ENCODE measurements at regions not wholly inside any gene's neighbourhood (a gene's known extent, or its start where the extent isn't known, plus 50 kb on each side); places are given as distances from the start of the nearest gene placed in this dataset.
A peak's percentile ranks its signal among the peaks of the same experiment; 100 is the strongest.
"Not testable (repeated sequence)": the region's sequence is repeated elsewhere in the genome, so short reads cannot be mapped to it uniquely, and the experiment has no call there.

- ATAC-seq (ENCODE audit: poor library complexity) (peak; percentile 56), DNase-seq (no peak)
- intact Hi-C loops (cut with DNase I): no loop called here
These were observed 142.8 kb upstream of the PLSCR5 start for GRCh38 chr3:146747928-146748327.

- DNase-seq: no peak
- intact Hi-C loops (cut with DNase I): no loop called here
- ATAC-seq (ENCODE audit: poor library complexity): no peak
These were observed 141.9 kb upstream of the PLSCR5 start for GRCh38 chr3:146747051-146747450.

- ATAC-seq (ENCODE audit: poor library complexity): no peak
- intact Hi-C loops (cut with DNase I): no loop called here
- DNase-seq: no peak
These were observed 141.0 kb upstream of the PLSCR5 start for GRCh38 chr3:146746190-146746589.

GRCh38 chr3:146739203-146739671 lies 134.1 kb upstream of the PLSCR5 start:
- DNase-seq: peak; percentile 17
- intact Hi-C loops (cut with DNase I): no loop called here
- ATAC-seq (ENCODE audit: poor library complexity): no peak

GRCh38 chr3:146732325-146732724 lies 127.2 kb upstream of the PLSCR5 start:
- DNase-seq: no peak
- intact Hi-C loops (cut with DNase I): no loop called here
- ATAC-seq (ENCODE audit: poor library complexity): no peak

- intact Hi-C loops (cut with DNase I): no loop called here
- no peak for ATAC-seq (ENCODE audit: poor library complexity)
- no peak for DNase-seq
These were observed 110.0 kb upstream of the PLSCR5 start for GRCh38 chr3:146715170-146715569.

- ATAC-seq (ENCODE audit: poor library complexity): no peak
- intact Hi-C loops (cut with DNase I): no loop called here
- no peak for DNase-seq
These were observed 107.7 kb upstream of the PLSCR5 start for GRCh38 chr3:146712806-146713205.

- intact Hi-C loops (cut with DNase I): no loop called here
- ATAC-seq (ENCODE audit: poor library complexity): no peak
- no peak for DNase-seq
These were observed 104.8 kb upstream of the PLSCR5 start for GRCh38 chr3:146709969-146710368.

- ATAC-seq (ENCODE audit: poor library complexity) (no peak), DNase-seq (no peak)
- intact Hi-C loops (cut with DNase I): no loop called here
These were observed 100.1 kb upstream of the PLSCR5 start for GRCh38 chr3:146705225-146705624.

GRCh38 chr3:146702237-146702636 lies 97.1 kb upstream of the PLSCR5 start:
- DNase-seq: no peak
- no peak for ATAC-seq (ENCODE audit: poor library complexity)
- intact Hi-C loops (cut with DNase I): no loop called here

- DNase-seq (no peak), ATAC-seq (ENCODE audit: poor library complexity) (no peak)
- intact Hi-C loops (cut with DNase I): no loop called here
These were observed 96.1 kb upstream of the PLSCR5 start for GRCh38 chr3:146701246-146701645.

- intact Hi-C loops (cut with DNase I); ATAC-seq (ENCODE audit: poor library complexity); DNase-seq: not testable (repeated sequence)
These were observed 94.9 kb upstream of the PLSCR5 start for GRCh38 chr3:146700025-146700424.

- no peak for DNase-seq
- ATAC-seq (ENCODE audit: poor library complexity): no peak
- intact Hi-C loops (cut with DNase I): no loop called here
These were observed 87.1 kb upstream of the PLSCR5 start for GRCh38 chr3:146692254-146692653.

- ATAC-seq (ENCODE audit: poor library complexity) (no peak), DNase-seq (no peak)
- intact Hi-C loops (cut with DNase I): no loop called here
These were observed 80.1 kb upstream of the PLSCR5 start for GRCh38 chr3:146685050-146685814.

GRCh38 chr3:146682171-146682570 lies 77.0 kb upstream of the PLSCR5 start:
- ATAC-seq (ENCODE audit: poor library complexity): peak; percentile 52
- DNase-seq: no peak
- intact Hi-C loops (cut with DNase I): no loop called here

- intact Hi-C loops (cut with DNase I): no loop called here
- DNase-seq: no peak
- no peak for ATAC-seq (ENCODE audit: poor library complexity)
These were observed 75.5 kb upstream of the PLSCR5 start for GRCh38 chr3:146680617-146681016.

GRCh38 chr3:146679995-146680394 lies 74.8 kb upstream of the PLSCR5 start:
- no peak for ATAC-seq (ENCODE audit: poor library complexity)
- no peak for DNase-seq
- intact Hi-C loops (cut with DNase I): no loop called here

- ATAC-seq (ENCODE audit: poor library complexity): no peak
- intact Hi-C loops (cut with DNase I): no loop called here
- DNase-seq: no peak
These were observed 74.0 kb upstream of the PLSCR5 start for GRCh38 chr3:146679191-146679590.

GRCh38 chr3:146672941-146673340 lies 67.8 kb upstream of the PLSCR5 start:
- no peak for DNase-seq
- intact Hi-C loops (cut with DNase I): no loop called here
- no peak for ATAC-seq (ENCODE audit: poor library complexity)

GRCh38 chr3:146664403-146664802 lies 59.3 kb upstream of the PLSCR5 start:
- DNase-seq (no peak), ATAC-seq (ENCODE audit: poor library complexity) (no peak)
- intact Hi-C loops (cut with DNase I): no loop called here

- intact Hi-C loops (cut with DNase I): loop anchor here (10.0 kb wide), 1 partner anchor 1256 kb away; no protein-coding TSS in a partner anchor
- ATAC-seq (ENCODE audit: poor library complexity): no peak
- DNase-seq: no peak
These were observed 53.7 kb upstream of the PLSCR5 start for GRCh38 chr3:146658841-146659240.

Data from Right ventricle myocardium superior (tissue), 1 donor.